ENCODE measurements at regions not wholly inside any gene's neighbourhood (a gene's known extent, or its start where the extent isn't known, plus 50 kb on each side); places are given as distances from the start of the nearest gene placed in this dataset.

- TF ChIP-seq EP300 (IDR thresholded peaks at IDR 0.05) (no peak), POLR2AphosphoS5 (IDR thresholded peaks at IDR 0.05) (no peak)
These were observed 667.9 kb upstream of the SLITRK5 start for GRCh38 chr13:87003265-87003664.

Measured in sigmoid colon (tissue), 4 donors.